ENCODE measurements at regions not wholly inside any gene's neighbourhood (a gene's known extent, or its start where the extent isn't known, plus 50 kb on each side); places are given as distances from the start of the nearest gene placed in this dataset.

- TF ChIP-seq CTCF (IDR thresholded peaks at IDR 0.05; ENCODE audit: low read depth, low read length) (no peak), EZH2phosphoT487 (IDR thresholded peaks at IDR 0.05; ENCODE audit: low read depth) (no peak)
These were observed 150.9 kb downstream of the TPRA1 start for GRCh38 chr3:127439621-127440020.
